ENCODE measurements at regions not wholly inside any gene's neighbourhood (a gene's known extent, or its start where the extent isn't known, plus 50 kb on each side); places are given as distances from the start of the nearest gene placed in this dataset.

- TF ChIP-seq CTCF (IDR thresholded peaks at IDR 0.05) (no peak), POLR2A (IDR thresholded peaks at IDR 0.05) (no peak), POLR2AphosphoS5 (IDR thresholded peaks at IDR 0.05; ENCODE audit: insufficient read depth in 1 of 2, low read depth in 1 of 2) (no peak)
Measured at GRCh38 chr4:13793020-13793710, 165.6 kb upstream of the BOD1L1 start.

Data from vagina (tissue), 2 donors.